ENCODE measurements at regions not wholly inside any gene's neighbourhood (a gene's known extent, or its start where the extent isn't known, plus 50 kb on each side); places are given as distances from the start of the nearest gene placed in this dataset.
"Not testable (repeated sequence)": the region's sequence is repeated elsewhere in the genome, so short reads cannot be mapped to it uniquely, and the experiment has no call there.

DNA sequence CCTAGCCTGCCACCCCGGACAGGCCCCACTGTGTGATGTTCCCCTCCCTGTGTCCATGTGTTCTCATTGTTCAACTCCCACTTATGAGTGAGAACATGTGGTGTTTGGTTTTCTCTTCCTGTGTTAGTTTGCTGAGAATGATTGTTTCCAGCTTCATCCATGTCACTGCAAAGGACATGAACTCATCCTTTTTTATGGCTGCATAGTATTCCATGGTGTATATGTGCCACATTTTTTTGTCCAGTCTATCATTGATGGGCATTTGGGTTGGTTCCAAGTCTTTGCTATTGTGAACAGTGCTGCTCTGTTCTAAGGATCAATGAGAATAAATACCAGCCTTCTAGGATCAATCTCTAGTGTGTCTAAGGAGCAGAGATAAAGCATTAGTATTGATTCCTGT lies 543.9 kb upstream of the ZNF804A start:
- FAIRE-seq; DNase-seq (ENCODE audit: low spot score): not testable (repeated sequence)

GRCh38 chr2:184057910-184058309 lies 540.4 kb upstream of the ZNF804A start:
- no peak for FAIRE-seq
- DNase-seq (ENCODE audit: low spot score), result no peak

DNA sequence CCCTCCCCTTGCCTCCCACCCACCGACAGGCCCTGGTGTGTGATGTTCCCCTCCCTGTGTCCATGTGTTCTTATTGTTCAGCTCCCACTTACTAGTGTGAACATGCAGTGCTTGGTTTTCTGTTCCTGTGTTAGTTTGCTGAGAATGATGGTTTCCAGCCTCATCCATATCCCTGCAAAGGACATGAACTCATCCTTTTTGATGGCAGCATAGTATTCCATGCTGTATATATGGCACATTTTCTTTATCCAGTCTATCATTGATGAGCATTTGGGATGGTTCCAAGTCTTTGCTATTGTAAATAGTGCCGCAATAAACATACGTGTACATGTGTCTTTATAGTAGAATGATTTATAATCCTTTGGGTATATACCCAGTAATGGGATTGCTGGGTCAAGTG lies 538.1 kb upstream of the ZNF804A start:
- not testable (repeated sequence) for FAIRE-seq; DNase-seq (ENCODE audit: low spot score)

GRCh38 chr2:184067502-184067901 lies 530.8 kb upstream of the ZNF804A start:
- FAIRE-seq (no peak), DNase-seq (ENCODE audit: low spot score) (no peak)

DNA sequence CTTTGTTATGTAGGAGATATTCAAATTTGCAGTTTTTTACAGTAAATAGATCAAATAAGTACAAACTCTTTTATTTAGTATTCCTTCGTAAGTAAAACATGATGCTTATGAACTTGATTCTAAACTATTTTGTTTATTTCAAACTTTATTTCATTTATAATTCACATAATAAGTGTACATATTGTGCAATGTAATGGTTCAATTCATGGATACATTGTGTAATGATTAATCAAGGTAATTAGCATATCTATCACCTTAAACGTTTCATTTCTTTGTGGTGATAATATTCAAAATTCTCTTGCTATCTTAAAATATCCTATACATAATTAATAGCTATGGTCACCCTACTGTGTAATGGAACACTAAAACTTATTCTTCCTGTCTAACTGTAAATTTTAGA lies 525.9 kb upstream of the ZNF804A start:
- no peak for FAIRE-seq

GRCh38 chr2:184078496-184078895 lies 519.8 kb upstream of the ZNF804A start:
- no peak for FAIRE-seq
- no peak for DNase-seq (ENCODE audit: low spot score)

More for the DNA sequence above, 525.9 kb upstream of the ZNF804A start:
- no peak for DNase-seq (ENCODE audit: low spot score)

DNA sequence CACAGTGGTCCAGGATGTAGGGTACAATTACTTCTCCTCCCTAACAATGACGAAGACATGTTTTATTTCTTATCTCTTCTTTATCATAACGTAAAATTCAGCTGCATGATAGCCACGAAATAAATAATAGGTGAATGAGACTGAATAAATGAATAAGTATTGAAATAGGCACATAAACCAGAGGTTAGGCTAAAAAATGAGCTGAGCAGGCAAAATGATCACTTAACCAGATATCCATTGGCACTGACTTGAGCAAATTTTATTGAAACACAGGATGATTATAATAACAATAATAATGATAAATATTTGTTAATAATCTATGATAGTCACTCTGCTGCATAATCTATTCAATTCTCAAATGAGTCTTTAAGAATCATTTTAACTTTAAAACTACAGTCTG lies 506.9 kb upstream of the ZNF804A start:
- DNase-seq (ENCODE audit: low spot score) (no peak), FAIRE-seq (no peak)

GRCh38 chr2:184113696-184114403 lies 484.5 kb upstream of the ZNF804A start:
- DNase-seq (ENCODE audit: low spot score) (no peak), FAIRE-seq (no peak)

- peak; percentile 18 for FAIRE-seq
Measured at GRCh38 chr2:184114439-184114838, 483.9 kb upstream of the ZNF804A start.

DNA sequence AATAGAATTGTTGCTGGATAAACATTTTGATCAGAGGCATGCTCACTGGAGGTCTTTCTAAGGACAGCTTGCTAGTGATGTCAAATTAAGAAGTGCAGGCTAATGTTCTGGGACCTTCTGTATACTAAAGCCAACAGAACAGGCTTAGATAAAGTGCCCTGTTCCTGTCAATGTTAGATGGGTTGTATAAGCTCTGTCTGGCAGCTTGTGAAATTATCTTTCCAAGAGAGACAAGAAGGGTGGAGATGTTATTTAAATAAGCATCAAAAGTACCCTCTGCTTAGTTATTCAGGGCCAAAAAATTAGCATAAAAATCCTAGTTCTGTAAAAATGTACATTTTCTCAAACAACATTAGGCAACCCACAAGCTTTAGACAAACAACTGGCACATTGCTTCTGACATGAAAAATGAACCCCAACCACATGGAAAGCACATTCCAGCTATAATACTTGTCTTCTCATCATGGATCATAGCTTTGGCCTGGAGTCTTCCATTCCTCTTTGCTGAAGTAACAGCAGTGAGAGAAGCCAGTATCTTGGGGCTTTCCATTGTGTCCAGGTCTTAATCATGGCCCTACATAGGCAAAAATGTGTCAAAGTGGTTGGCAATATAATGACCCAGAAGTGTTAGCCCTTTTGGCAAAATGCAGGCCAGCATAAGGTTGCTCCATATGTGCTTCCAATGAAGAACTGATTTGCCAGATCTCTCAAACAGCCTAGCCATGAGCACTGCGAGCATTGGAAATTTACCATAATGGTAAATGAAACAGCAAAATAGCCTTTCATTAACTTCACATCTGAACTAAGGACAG lies 478.1 kb upstream of the ZNF804A start:
- no peak for FAIRE-seq

More at GRCh38 chr2:184114439-184114838, 483.9 kb upstream of the ZNF804A start:
- no peak for DNase-seq (ENCODE audit: low spot score)

DNA sequence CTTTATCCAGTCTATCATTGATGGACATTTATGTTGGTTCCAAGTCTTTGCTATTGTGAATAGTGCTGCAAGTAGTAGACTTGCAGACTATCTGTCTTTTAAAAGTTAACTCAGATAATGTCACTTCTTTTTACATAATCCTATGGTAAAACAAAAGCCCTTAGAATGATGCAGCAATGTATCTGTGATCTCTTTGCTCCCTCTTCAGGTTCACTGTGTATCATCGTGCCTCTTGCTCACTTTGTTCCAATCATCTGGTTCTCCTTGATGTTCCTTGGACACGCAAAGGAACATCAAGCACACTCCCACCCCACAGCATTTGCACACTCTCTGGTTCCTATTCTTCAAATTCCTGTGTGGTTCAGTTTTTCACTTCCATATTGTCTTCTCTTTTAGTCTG lies 472.5 kb upstream of the ZNF804A start:
- DNase-seq (ENCODE audit: low spot score), result no peak
- no peak for FAIRE-seq

More for the DNA sequence above, 478.1 kb upstream of the ZNF804A start:
- no peak for DNase-seq (ENCODE audit: low spot score)

DNA sequence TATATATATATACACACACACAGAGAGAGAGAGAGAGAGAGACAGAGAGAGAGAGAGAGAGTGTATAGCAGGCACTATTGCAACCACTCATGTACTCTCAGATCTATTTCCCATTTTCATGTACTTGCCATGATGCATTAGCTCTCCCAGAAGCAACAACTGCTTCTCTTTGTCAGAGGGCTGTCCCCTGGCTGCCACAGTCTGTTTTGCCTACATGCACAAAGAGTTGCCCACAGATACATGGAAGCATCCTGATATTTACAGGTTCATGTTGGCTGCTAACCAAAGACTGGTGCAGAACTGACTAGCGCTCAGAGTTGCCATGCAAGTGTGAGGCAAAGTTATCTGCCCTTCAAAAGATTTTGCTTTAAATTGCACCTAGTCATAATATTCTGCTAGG lies 469.3 kb upstream of the ZNF804A start:
- DNase-seq (ENCODE audit: low spot score), result no peak
- no peak for FAIRE-seq

- FAIRE-seq (no peak), DNase-seq (ENCODE audit: low spot score) (no peak)
Measured at GRCh38 chr2:184137955-184138354, 460.4 kb upstream of the ZNF804A start.

DNA sequence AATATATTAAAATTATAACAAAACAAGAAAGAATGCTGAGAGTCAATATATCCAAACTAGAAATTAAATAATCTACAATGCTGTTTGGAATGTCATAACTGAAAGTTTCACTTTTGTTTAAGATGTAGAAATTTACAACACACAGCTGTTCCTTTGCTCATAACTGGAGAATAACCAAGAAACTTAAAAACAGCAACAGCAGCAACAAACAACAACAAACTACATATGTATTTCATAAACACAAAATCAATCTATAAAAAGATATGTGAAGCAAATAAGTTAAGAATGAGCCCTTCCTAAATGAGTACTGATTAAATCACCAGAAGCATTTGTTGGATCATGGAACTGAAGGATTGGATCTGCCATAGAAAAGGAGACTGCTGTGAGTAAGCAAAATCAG lies 456.5 kb upstream of the ZNF804A start:
- FAIRE-seq (no peak), DNase-seq (ENCODE audit: low spot score) (no peak)

GRCh38 chr2:184154438-184154837 lies 443.9 kb upstream of the ZNF804A start:
- no peak for FAIRE-seq
- no peak for DNase-seq (ENCODE audit: low spot score)

- no peak for DNase-seq (ENCODE audit: low spot score)
- no peak for FAIRE-seq
Measured at GRCh38 chr2:184155791-184156190, 442.5 kb upstream of the ZNF804A start.

- FAIRE-seq (no peak), DNase-seq (ENCODE audit: low spot score) (no peak)
Measured at GRCh38 chr2:184157141-184157540, 441.2 kb upstream of the ZNF804A start.

- DNase-seq (ENCODE audit: low spot score), result no peak
- no peak for FAIRE-seq
Measured at GRCh38 chr2:184162426-184162825, 435.9 kb upstream of the ZNF804A start.

GRCh38 chr2:184168823-184169222 lies 429.5 kb upstream of the ZNF804A start:
- FAIRE-seq; DNase-seq (ENCODE audit: low spot score): not testable (repeated sequence)

DNA sequence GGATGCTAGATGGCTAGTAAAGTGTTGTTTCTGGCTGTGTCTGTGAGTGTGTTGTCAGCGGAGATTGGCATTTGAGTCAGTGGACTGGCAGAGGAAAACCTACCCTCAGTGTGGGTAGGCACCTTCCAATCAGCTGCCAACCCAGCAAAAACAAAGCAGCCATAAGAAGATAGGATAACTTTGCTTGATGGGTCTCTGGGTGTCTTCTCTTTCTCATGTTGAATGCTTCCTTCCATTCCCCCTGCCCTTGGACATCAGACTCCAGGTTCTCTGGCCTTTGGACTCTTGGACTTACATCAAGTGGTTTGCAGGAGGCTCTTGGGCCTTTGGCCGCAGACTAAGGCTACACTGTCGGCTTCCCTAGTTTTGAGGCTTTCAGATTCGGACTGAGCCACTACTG lies 429.0 kb upstream of the ZNF804A start:
- DNase-seq (ENCODE audit: low spot score), result no peak
- FAIRE-seq, result no peak

GRCh38 chr2:184174493-184175104 lies 423.7 kb upstream of the ZNF804A start:
- no peak for DNase-seq (ENCODE audit: low spot score)
- FAIRE-seq, result no peak

DNA sequence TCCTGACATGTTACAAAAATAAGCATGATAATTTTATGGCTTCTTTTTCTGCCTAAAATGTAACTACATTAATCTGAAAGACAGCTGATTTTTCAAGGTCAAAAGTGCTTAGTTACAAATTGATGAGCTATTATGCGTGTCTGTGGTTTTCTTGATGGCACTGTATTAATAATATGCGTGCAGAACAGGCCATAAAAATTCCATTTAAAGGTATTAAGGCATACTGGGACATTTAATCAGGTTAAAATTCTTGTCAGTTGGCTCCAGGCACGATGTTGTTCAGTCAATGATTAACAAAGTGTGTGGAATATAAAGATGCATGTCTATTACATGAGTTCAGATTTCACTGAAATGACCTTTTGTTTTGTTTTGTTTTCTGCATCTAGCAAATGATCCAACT lies 420.1 kb upstream of the ZNF804A start:
- no peak for FAIRE-seq
- DNase-seq (ENCODE audit: low spot score), result no peak

Data from RCC 7860 (cell line).